Loucy (cell line): ENCODE measurements at regions not wholly inside any gene's neighbourhood (a gene's known extent, or its start where the extent isn't known, plus 50 kb on each side); places are given as distances from the start of the nearest gene placed in this dataset.

ENCODE experiments used
- EZH2phosphoT487 ChIP-seq: fragments of 200-600 bp; IDR thresholded peaks from 2 replicates; pipeline ENCODE4 v1.6.1; 2018; ENCODE audit warnings: antibody characterized with exemption, mild to moderate bottlenecking, moderate library complexity, borderline replicate concordance
- TF ChIP-seq, protein P1 (sequence below): fragments of 200-600 bp; sonication (generic); conservative IDR thresholded peaks from 2 replicates; pipeline ENCODE4 v1.5.1; 2014; ENCODE audit warnings: mild to moderate bottlenecking, antibody characterized with exemption, low read length

DNA sequence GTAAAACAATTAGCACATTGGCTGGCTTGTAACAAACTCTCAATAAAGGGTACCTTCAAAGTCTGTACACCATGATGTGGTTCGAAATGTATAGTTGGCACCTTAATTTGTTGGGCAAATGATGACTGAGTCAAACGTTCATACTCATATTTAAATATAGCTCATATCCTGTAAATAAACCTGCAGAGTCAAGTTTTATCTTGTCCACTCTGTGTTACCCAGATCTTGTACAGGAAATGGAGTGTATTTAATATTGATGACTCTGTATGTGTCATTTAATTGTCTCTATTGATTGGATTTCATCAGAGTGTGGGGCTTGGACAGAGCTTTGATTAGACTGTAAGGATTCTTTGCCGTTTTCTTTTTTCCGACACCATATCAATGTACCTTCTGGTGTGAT, 805.6 kb upstream of the ZEB2 start:
- TF ChIP-seq, protein P1, sequence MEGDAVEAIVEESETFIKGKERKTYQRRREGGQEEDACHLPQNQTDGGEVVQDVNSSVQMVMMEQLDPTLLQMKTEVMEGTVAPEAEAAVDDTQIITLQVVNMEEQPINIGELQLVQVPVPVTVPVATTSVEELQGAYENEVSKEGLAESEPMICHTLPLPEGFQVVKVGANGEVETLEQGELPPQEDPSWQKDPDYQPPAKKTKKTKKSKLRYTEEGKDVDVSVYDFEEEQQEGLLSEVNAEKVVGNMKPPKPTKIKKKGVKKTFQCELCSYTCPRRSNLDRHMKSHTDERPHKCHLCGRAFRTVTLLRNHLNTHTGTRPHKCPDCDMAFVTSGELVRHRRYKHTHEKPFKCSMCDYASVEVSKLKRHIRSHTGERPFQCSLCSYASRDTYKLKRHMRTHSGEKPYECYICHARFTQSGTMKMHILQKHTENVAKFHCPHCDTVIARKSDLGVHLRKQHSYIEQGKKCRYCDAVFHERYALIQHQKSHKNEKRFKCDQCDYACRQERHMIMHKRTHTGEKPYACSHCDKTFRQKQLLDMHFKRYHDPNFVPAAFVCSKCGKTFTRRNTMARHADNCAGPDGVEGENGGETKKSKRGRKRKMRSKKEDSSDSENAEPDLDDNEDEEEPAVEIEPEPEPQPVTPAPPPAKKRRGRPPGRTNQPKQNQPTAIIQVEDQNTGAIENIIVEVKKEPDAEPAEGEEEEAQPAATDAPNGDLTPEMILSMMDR, result no peak
- TF ChIP-seq EZH2phosphoT487, result no peak
